ENCODE measurements at regions not wholly inside any gene's neighbourhood (a gene's known extent, or its start where the extent isn't known, plus 50 kb on each side); places are given as distances from the start of the nearest gene placed in this dataset.
"Not testable (repeated sequence)": the region's sequence is repeated elsewhere in the genome, so short reads cannot be mapped to it uniquely, and the experiment has no call there.

GRCh38 chr4:123673971-123674370 lies 277.4 kb downstream of the SPRY1 start:
- DNase-seq (ENCODE audit: low read depth): no peak
- no peak overlapping the region for H3K4me3 ChIP-seq (ENCODE audit: low read length)
- no peak for TF ChIP-seq CTCF (conservative IDR thresholded peaks at IDR 0.05; ENCODE audit: low read length)

- no peak for TF ChIP-seq CTCF (conservative IDR thresholded peaks at IDR 0.05; ENCODE audit: low read length)
- no peak overlapping the region for H3K4me3 ChIP-seq (ENCODE audit: low read length)
- DNase-seq (ENCODE audit: low read depth): no peak
Measured at GRCh38 chr4:123674762-123675465, 278.3 kb downstream of the SPRY1 start.

GRCh38 chr4:123675567-123675966 lies 279.0 kb downstream of the SPRY1 start:
- H3K4me3 ChIP-seq (ENCODE audit: low read length): no peak overlapping the region
- no peak for TF ChIP-seq CTCF (conservative IDR thresholded peaks at IDR 0.05; ENCODE audit: low read length)
- DNase-seq (ENCODE audit: low read depth): no peak

GRCh38 chr4:123676071-123676889 lies 279.7 kb downstream of the SPRY1 start:
- DNase-seq (ENCODE audit: low read depth): no peak
- H3K4me3 ChIP-seq (ENCODE audit: low read length): no peak overlapping the region
- no peak for TF ChIP-seq CTCF (conservative IDR thresholded peaks at IDR 0.05; ENCODE audit: low read length)

GRCh38 chr4:123676890-123677229 lies 280.3 kb downstream of the SPRY1 start:
- no peak for DNase-seq (ENCODE audit: low read depth)
- TF ChIP-seq CTCF (conservative IDR thresholded peaks at IDR 0.05; ENCODE audit: low read length): no peak
- no peak overlapping the region for H3K4me3 ChIP-seq (ENCODE audit: low read length)

GRCh38 chr4:123682931-123683330 lies 286.3 kb downstream of the SPRY1 start:
- TF ChIP-seq CTCF (conservative IDR thresholded peaks at IDR 0.05; ENCODE audit: low read length): no peak
- peak; percentile 34 for DNase-seq (ENCODE audit: low read depth)
- H3K4me3 ChIP-seq (ENCODE audit: low read length): no peak overlapping the region

- DNase-seq (ENCODE audit: low read depth); H3K4me3 ChIP-seq (ENCODE audit: low read length): not testable (repeated sequence)
Measured at GRCh38 chr4:123684937-123685336, 288.3 kb downstream of the SPRY1 start.

GRCh38 chr4:123695531-123695930 lies 298.9 kb downstream of the SPRY1 start:
- H3K4me3 ChIP-seq (ENCODE audit: low read length); DNase-seq (ENCODE audit: low read depth): not testable (repeated sequence)
